ENCODE measurements at regions not wholly inside any gene's neighbourhood (a gene's known extent, or its start where the extent isn't known, plus 50 kb on each side); places are given as distances from the start of the nearest gene placed in this dataset.

DNA sequence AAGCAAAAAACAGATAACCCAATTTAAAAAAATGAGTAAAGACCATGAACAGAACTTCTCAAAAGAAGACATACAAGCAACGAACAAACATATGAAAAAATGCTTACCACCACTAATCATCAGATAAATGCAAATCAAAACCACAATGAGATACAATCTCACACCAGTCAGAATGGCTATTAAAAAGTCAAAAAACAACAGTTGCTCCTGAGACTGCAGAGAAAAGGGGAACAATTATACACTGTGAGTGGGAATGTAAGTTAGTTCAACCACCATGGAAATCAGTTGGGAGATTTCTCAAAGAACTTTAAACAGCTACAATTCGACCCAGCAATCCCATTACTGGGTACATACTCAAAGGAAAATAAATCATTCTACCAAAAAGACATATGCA lies 131.6 kb downstream of the PTGER3 start:
- no peaks in the 10 kb centered on the region; a peak in 1 of 5 replicates for H3K4me1 ChIP-seq (replicated peaks in 1 of 2; ENCODE audit: control insufficient read depth in 2 of 2, insufficient read depth in 2 of 2, low read length in 2 of 2)
- no peak overlapping the region for H3K9ac ChIP-seq (ENCODE audit: insufficient read depth in 1 of 2, low read depth in 2 of 2, low read length in 2 of 2)
- H3K27me3 ChIP-seq (ENCODE audit: control insufficient read depth in 2 of 2, insufficient read depth in 2 of 2, low read length in 2 of 2), result no peaks in the 10 kb centered on the region
- no peaks in the 10 kb centered on the region for H4K20me1 ChIP-seq (replicated peaks; ENCODE audit: control insufficient read depth, insufficient read depth, low read length)
- intact Hi-C loops (cut with micrococcal nuclease), result no loop called here
- WGBS (ENCODE audit: insufficient coverage, low coverage, missing lambda C conversion rate), result 32% methylated on average over 2 of the region's 2 CpGs
- no peak overlapping the region; the same call in 1 of the 2 replicates for H2AFZ ChIP-seq (ENCODE audit: low read depth, low read length)
- peak; percentile 29 for FAIRE-seq
- no peak overlapping the region for H3K4me2 ChIP-seq (ENCODE audit: insufficient read depth, low read length)
- DNase-seq (ENCODE audit: extremely low read depth in 1 of 4, low spot score in 3 of 4), result no peak
- no peaks in the 10 kb centered on the region for H3K36me3 ChIP-seq (ENCODE audit: control insufficient read depth, insufficient read depth, low read length)
- no peaks in the 10 kb centered on the region for H3K79me2 ChIP-seq (ENCODE audit: control insufficient read depth, insufficient read depth, low read length)
- POLR2A ChIA-PET, result interaction anchor here (0.6 kb wide), 1 partner anchor 22 kb away, joined by 3 read pairs; no protein-coding TSS in a partner anchor
- no peak for TF ChIP-seq TOE1 (IDR thresholded peaks at IDR 0.05; ENCODE audit: borderline replicate concordance)
- no peak for TF ChIP-seq TOE1 (CRISPR knock-in tag; IDR thresholded peaks at IDR 0.05; ENCODE audit: borderline replicate concordance, low read depth)
- peak; percentile 36; the same call in 1 of the 2 replicates for TF ChIP-seq ZNF316 (IDR thresholded peaks at IDR 0.05)
- 0 out of 2 replicates have a peak, but pooled peaks have one; percentile 23 for TF ChIP-seq ELF2 (CRISPR knock-in tag; IDR thresholded peaks at IDR 0.05)
- TF ChIP-seq ZNF589 (CRISPR knock-in tag; IDR thresholded peaks at IDR 0.05; ENCODE audit: low read depth), result peak; percentile 49; the same call in 1 of the 2 replicates
- peak; percentile 64; the same call in 1 of the 2 replicates for TF ChIP-seq FOXM1 (IDR thresholded peaks at IDR 0.05; ENCODE audit: low read depth)
- no peak for TF ChIP-seq FOXM1 (CRISPR knock-in tag; IDR thresholded peaks at IDR 0.05; ENCODE audit: low read depth)
- TF ChIP-seq CHD1 (IDR thresholded peaks at IDR 0.05; ENCODE audit: low read length), result no peak
- no peak for TF ChIP-seq HNRNPLL (IDR thresholded peaks at IDR 0.05; ENCODE audit: low read depth, low read length, poor library complexity, severe bottlenecking)
- no peak overlapping the region for H3K4me3 ChIP-seq
- BruUV-seq (replicated peaks), result no TSS peak
- no peaks in the 10 kb centered on the region for H3K9me1 ChIP-seq (ENCODE audit: control insufficient read depth, insufficient read depth, low read length)
- H3K27ac ChIP-seq (ENCODE audit: extremely low read depth, low read depth, low read length), result no peak overlapping the region; the same call in 2 of the 3 replicates
- ATAC-seq, result no peak; the same call in 2 of the 3 replicates
- in situ Hi-C loops (cut with MboI), result no loop called here
- H3K9me3 ChIP-seq (replicated peaks; ENCODE audit: control insufficient read depth, insufficient read depth, low read depth, low read length), result no peaks in the 10 kb centered on the region
- CTCF ChIA-PET (ENCODE audit: low intra/inter-chr PET ratio), result no interaction called here

Measured in K562 (cell line).